ENCODE measurements at regions not wholly inside any gene's neighbourhood (a gene's known extent, or its start where the extent isn't known, plus 50 kb on each side); places are given as distances from the start of the nearest gene placed in this dataset.

GRCh38 chr9:80649496-80649895, 1039.9 kb downstream of the TLE1 start:
- no peak for DNase-seq

GRCh38 chr9:80649001-80649420, 1040.3 kb downstream of the TLE1 start:
- FAIRE-seq (no peak), ATAC-seq (peak in 3 of 4 donors; percentile 38 to 66 (median 59)), DNase-seq (peak in 1 of 6 donors; percentile 18)
- H3K9me3 ChIP-seq = no peaks in the 10 kb centered on the region
- no peaks in the 10 kb centered on the region for H3K36me3 ChIP-seq
- intact Hi-C loops (cut with DNase I) = no loop called here
- H3K27ac ChIP-seq = no peak overlapping the region
- H3K4me3 ChIP-seq = no peak overlapping the region
- no peaks in the 10 kb centered on the region for H3K27me3 ChIP-seq
- 43 to 51% methylated on average over 3 of the region's 3 CpGs for WGBS, 2 donors
- no peak for TF ChIP-seq CTCF (IDR thresholded peaks at IDR 0.05)
- no peaks in the 10 kb centered on the region for H3K4me1 ChIP-seq

More at GRCh38 chr9:80649496-80649895, 1039.9 kb downstream of the TLE1 start:
- WGBS, 2 donors = 54 to 68% methylated on average over 2 of the region's 2 CpGs
- no peaks in the 10 kb centered on the region for H3K9me3 ChIP-seq
- no peak overlapping the region for H3K27ac ChIP-seq
- no peaks in the 10 kb centered on the region for H3K27me3 ChIP-seq
- no peak overlapping the region for H3K4me3 ChIP-seq
- peak in 1 of 4 donors; percentile 21 for ATAC-seq
- intact Hi-C loops (cut with DNase I) = no loop called here
- no peak for TF ChIP-seq CTCF (IDR thresholded peaks at IDR 0.05)
- FAIRE-seq = no peak
- H3K36me3 ChIP-seq = no peaks in the 10 kb centered on the region
- no peaks in the 10 kb centered on the region for H3K4me1 ChIP-seq

- Histone ChIP-seq H3K27me3 (no peaks in the 10 kb centered on the region), H3K27ac (no peak overlapping the region), H3K4me1 (no peaks in the 10 kb centered on the region), H3K36me3 (no peaks in the 10 kb centered on the region), H3K9me3 (no peaks in the 10 kb centered on the region), H3K4me3 (no peak overlapping the region)
- intact Hi-C loops (cut with DNase I) = no loop called here
- DNase-seq = no peak
- no peak for FAIRE-seq
- WGBS, 2 donors = 67 to 76% methylated on average over 1 of the region's 1 CpG
- no peak for ATAC-seq
- TF ChIP-seq CTCF (IDR thresholded peaks at IDR 0.05) = no peak
Measured at GRCh38 chr9:80648336-80648735, 1041.0 kb downstream of the TLE1 start.

- Histone ChIP-seq H3K4me3 (no peak overlapping the region), H3K27me3 (no peaks in the 10 kb centered on the region), H3K4me1 (no peaks in the 10 kb centered on the region), H3K36me3 (no peaks in the 10 kb centered on the region), H3K27ac (no peak overlapping the region), H3K9me3 (no peaks in the 10 kb centered on the region)
- TF ChIP-seq CTCF (IDR thresholded peaks at IDR 0.05) = no peak
- DNase-seq = no peak
- WGBS, 2 donors = 72 to 84% methylated on average over 4 of the region's 4 CpGs
- no peak for FAIRE-seq
- no peak for ATAC-seq
- intact Hi-C loops (cut with DNase I) = no loop called here
Measured at GRCh38 chr9:80646211-80646610, 1043.1 kb downstream of the TLE1 start.

GRCh38 chr9:80644044-80644443, 1045.3 kb downstream of the TLE1 start:
- Histone ChIP-seq H3K4me1 (no peaks in the 10 kb centered on the region), H3K27me3 (no peaks in the 10 kb centered on the region), H3K36me3 (no peaks in the 10 kb centered on the region), H3K9me3 (no peaks in the 10 kb centered on the region), H3K4me3 (no peak overlapping the region), H3K27ac (no peak overlapping the region)
- WGBS, 2 donors = 60 to 78% methylated on average over 3 of the region's 3 CpGs
- TF ChIP-seq CTCF (IDR thresholded peaks at IDR 0.05) = no peak
- FAIRE-seq (no peak), ATAC-seq (no peak), DNase-seq (no peak)
- intact Hi-C loops (cut with DNase I) = no loop called here

Data from pancreas (tissue), 10 donors.